Vagina (tissue), 2 donors: ENCODE measurements at regions not wholly inside any gene's neighbourhood (a gene's known extent, or its start where the extent isn't known, plus 50 kb on each side); places are given as distances from the start of the nearest gene placed in this dataset.

ENCODE experiments used
- CTCF ChIP-seq, 3 experiments: fragments of 450-650 bp in 2 of 3; fragments of 200-600 bp in 1 of 3; sonication (generic) in 1 of 3; IDR thresholded peaks; one replicate each; pipeline ENCODE4 v1.5.1; 2017 to 2019; ENCODE audit warnings: antibody characterized with exemption in 3 of 3, mild to moderate bottlenecking in 2 of 3, moderate library complexity in 2 of 3
- POLR2A ChIP-seq, 2 donors: fragments of 450-650 bp; IDR thresholded peaks; one replicate each; pipeline ENCODE4 v1.6.1; 2017; ENCODE audit warnings: antibody characterized with exemption in 2 of 2, mild to moderate bottlenecking in 2 of 2, moderate library complexity in 2 of 2
- POLR2AphosphoS5 ChIP-seq, 2 donors: sonication (generic); formaldehyde crosslinking; IDR thresholded peaks; one replicate each; pipeline ENCODE4 v1.9.0; 2017; ENCODE audit warnings: antibody characterized with exemption in 2 of 2, mild to moderate bottlenecking in 2 of 2, low read depth in 1 of 2; ENCODE audit not compliant: insufficient read depth in 1 of 2

- TF ChIP-seq CTCF (IDR thresholded peaks at IDR 0.05) = no peak
- TF ChIP-seq POLR2AphosphoS5 (IDR thresholded peaks at IDR 0.05; ENCODE audit: insufficient read depth in 1 of 2, low read depth in 1 of 2) = no peak
- TF ChIP-seq POLR2A (IDR thresholded peaks at IDR 0.05) = no peak
Observed at GRCh38 chr18:68461481-68462018, 253.4 kb downstream of the TMX3 start.
